Body of pancreas (tissue), 4 donors: ENCODE measurements at regions not wholly inside any gene's neighbourhood (a gene's known extent, or its start where the extent isn't known, plus 50 kb on each side); places are given as distances from the start of the nearest gene placed in this dataset.

Source experiments
- POLR2A ChIP-seq, 3 donors: fragments of 450-650 bp; IDR thresholded peaks; one replicate each; pipeline ENCODE4 v1.6.1; 2016; ENCODE audit warnings: antibody characterized with exemption in 3 of 3, mild to moderate bottlenecking in 2 of 3
- TF ChIP-seq, protein P1 (sequence below), 7 experiments: fragments of 450-650 bp in 4 of 7; fragments of 200-600 bp in 3 of 7; sonication (generic) in 3 of 7; IDR thresholded peaks; one replicate each; pipeline ENCODE4 v1.5.1; 2016 to 2019; ENCODE audit warnings: antibody characterized with exemption in 7 of 7

DNA sequence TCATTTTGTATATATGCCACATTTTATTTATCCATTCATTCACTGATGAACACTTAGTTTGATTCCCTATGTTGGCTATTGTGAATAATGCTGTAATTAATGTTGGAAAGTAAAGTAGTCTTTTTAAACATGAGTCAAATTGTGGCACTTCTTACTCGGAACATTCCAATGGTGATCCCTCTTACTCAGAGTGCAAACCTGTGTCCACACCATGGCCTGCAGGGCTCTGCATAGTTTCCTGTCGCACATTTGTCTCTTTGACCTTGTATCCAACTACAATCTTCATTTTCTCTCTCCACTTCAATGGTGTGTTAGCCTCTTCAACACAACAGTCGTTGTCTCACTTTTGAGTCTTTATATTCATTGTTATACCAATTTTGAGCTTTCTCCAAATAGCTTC, 98.1 kb upstream of the PAPPA start:
- no peak for TF ChIP-seq POLR2A (IDR thresholded peaks at IDR 0.05)
- TF ChIP-seq, protein P1, sequence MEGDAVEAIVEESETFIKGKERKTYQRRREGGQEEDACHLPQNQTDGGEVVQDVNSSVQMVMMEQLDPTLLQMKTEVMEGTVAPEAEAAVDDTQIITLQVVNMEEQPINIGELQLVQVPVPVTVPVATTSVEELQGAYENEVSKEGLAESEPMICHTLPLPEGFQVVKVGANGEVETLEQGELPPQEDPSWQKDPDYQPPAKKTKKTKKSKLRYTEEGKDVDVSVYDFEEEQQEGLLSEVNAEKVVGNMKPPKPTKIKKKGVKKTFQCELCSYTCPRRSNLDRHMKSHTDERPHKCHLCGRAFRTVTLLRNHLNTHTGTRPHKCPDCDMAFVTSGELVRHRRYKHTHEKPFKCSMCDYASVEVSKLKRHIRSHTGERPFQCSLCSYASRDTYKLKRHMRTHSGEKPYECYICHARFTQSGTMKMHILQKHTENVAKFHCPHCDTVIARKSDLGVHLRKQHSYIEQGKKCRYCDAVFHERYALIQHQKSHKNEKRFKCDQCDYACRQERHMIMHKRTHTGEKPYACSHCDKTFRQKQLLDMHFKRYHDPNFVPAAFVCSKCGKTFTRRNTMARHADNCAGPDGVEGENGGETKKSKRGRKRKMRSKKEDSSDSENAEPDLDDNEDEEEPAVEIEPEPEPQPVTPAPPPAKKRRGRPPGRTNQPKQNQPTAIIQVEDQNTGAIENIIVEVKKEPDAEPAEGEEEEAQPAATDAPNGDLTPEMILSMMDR (IDR thresholded peaks at IDR 0.05), result no peak
